Cardiac fibroblast (primary cell): ENCODE measurements at regions not wholly inside any gene's neighbourhood (a gene's known extent, or its start where the extent isn't known, plus 50 kb on each side); places are given as distances from the start of the nearest gene placed in this dataset.

Experiments used
- DNase-seq, 2 donors: peaks; one replicate each; pipeline versions ENCODE4 v3.0.0 to v3.0.0-alpha.2; 2010; ENCODE audit warnings: low read depth in 2 of 2
- H3K4me3 ChIP-seq, 2 donors: replicated peaks in 1 of 2; 1 replicate in 1 of 2; 2 replicates in 1 of 2; pipeline ENCODE4 v1.5.1; 2011; ENCODE audit warnings: low read depth in 2 of 2, low read length in 2 of 2, mild to moderate bottlenecking in 2 of 2, moderate library complexity in 1 of 2
- TF ChIP-seq, protein P1 (sequence below): IDR thresholded peaks from one replicate; pipeline ENCODE4 v1.5.1; 2011; ENCODE audit warnings: low read depth, mild to moderate bottlenecking, low read length, inconsistent platforms

GRCh38 chr2:238972146-238972445 lies 124.2 kb downstream of the TWIST2 start:
- no peak overlapping the region for H3K4me3 ChIP-seq
- TF ChIP-seq, protein P1, sequence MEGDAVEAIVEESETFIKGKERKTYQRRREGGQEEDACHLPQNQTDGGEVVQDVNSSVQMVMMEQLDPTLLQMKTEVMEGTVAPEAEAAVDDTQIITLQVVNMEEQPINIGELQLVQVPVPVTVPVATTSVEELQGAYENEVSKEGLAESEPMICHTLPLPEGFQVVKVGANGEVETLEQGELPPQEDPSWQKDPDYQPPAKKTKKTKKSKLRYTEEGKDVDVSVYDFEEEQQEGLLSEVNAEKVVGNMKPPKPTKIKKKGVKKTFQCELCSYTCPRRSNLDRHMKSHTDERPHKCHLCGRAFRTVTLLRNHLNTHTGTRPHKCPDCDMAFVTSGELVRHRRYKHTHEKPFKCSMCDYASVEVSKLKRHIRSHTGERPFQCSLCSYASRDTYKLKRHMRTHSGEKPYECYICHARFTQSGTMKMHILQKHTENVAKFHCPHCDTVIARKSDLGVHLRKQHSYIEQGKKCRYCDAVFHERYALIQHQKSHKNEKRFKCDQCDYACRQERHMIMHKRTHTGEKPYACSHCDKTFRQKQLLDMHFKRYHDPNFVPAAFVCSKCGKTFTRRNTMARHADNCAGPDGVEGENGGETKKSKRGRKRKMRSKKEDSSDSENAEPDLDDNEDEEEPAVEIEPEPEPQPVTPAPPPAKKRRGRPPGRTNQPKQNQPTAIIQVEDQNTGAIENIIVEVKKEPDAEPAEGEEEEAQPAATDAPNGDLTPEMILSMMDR = no peak
- DNase-seq = no peak

GRCh38 chr2:238973038-238973739 lies 125.3 kb downstream of the TWIST2 start:
- peak in 1 of 2 donors; percentile 45 for DNase-seq
- H3K4me3 ChIP-seq = no peak overlapping the region
- TF ChIP-seq, protein P1 = no peak

- no peak overlapping the region for H3K4me3 ChIP-seq
- TF ChIP-seq, protein P1 = no peak
- DNase-seq = peak; percentile 47 to 58
Observed at GRCh38 chr2:238974081-238974480, 126.2 kb downstream of the TWIST2 start.

DNA sequence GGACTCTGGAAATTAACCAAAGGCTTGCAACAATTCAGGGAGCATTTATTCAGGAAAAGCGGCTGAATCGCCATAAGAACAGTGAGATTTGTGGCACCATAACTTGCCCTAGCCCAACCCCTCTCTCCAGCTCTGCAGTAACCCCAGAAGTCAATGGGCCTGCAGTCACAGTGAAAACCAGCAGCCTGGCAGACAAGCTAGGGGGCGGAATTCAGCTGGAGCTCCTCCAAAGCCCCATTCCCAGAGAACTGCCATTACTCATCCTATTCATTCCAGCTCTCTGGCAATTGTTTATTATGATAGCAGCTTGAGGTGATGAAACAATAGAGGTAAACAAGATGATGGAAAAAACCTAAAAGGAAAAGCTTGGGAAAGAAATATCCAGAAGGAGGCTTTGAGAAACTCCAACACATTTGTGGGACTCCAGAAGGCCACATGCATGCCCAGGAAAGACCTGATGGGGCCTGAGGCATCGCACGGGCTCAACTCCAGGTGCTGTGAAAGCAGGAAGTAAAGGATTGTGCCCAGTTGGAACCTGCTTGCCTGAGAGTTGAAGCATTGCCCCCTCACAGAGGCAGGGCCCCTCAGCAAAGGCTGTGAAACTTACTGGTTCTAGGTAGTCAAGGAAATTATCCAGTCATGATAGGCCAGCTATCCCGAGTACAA lies 126.7 kb downstream of the TWIST2 start:
- peak; percentile 75 to 90 for DNase-seq

GRCh38 chr2:238975408-238975807 lies 127.5 kb downstream of the TWIST2 start:
- TF ChIP-seq, protein P1 = no peak
- H3K4me3 ChIP-seq = no peak overlapping the region
- DNase-seq = no peak

More for the DNA sequence above, 126.7 kb downstream of the TWIST2 start:
- TF ChIP-seq, protein P1 = peak; percentile 45
- H3K4me3 ChIP-seq = no peak overlapping the region

DNA sequence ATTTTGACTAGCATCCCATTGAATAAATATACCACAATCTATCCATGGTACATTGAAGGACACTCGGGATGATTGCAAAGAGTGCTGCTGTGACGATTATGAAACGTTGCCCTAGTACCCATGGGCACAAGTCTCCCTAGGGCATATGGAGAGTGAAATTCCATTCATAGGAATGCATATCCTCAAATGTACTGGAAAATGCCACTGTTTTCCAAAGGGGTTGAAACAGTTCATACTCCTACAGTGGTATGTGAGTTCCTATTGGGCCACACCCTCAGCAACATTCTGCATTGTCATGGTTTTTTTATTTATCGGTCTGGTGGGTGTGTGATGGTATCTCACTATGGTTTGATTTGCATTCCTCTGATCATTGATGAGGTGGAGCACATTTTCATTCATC lies 130.6 kb downstream of the TWIST2 start:
- no peak overlapping the region for H3K4me3 ChIP-seq
- TF ChIP-seq, protein P1 = no peak
- no peak for DNase-seq

DNA sequence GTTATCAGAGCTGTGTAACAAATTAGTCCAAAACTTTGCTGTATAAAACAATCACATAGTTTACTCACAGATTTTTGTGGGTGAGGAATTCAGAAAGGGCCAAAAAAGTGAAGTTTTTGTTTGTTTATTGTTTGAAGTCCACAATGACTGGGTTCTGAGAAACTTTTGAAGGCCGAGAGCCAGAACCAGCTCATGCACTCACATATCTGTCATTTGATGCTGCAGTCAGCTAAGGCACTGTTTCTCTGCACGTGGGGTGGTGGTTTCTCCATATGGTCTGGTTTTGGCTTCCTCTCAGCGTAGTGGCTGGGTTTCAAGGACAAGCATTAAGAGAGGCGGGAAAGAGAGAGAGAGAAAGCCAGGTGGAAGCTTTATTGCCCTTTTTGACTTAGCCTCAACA lies 131.8 kb downstream of the TWIST2 start:
- no peak for DNase-seq
- TF ChIP-seq, protein P1 = no peak
- no peak overlapping the region for H3K4me3 ChIP-seq
